ENCODE measurements at regions not wholly inside any gene's neighbourhood (a gene's known extent, or its start where the extent isn't known, plus 50 kb on each side); places are given as distances from the start of the nearest gene placed in this dataset.

GRCh38 chr3:146928421-146929059 is 323.4 kb upstream of the PLSCR5 start:
- WGBS, 3 donors, result 79 to 82% (median 81%) methylated on average over 7 of the region's 7 CpGs
- intact Hi-C loops (cut with DNase I), result no loop called here
- Histone ChIP-seq H3K27me3 (ENCODE audit: insufficient read depth in 3 of 3, low read length in 2 of 3) (no peaks in the 10 kb centered on the region), H3K36me3 (ENCODE audit: insufficient read depth in 1 of 2, low read depth in 1 of 2) (no peaks in the 10 kb centered on the region), H3K9me3 (no peaks in the 10 kb centered on the region), H3K27ac (no peak overlapping the region), H3K4me1 (no peaks in the 10 kb centered on the region), H3K4me3 (no peak overlapping the region)
- no peak for DNase-seq
- ATAC-seq, result no peak
- TF ChIP-seq, protein P1, sequence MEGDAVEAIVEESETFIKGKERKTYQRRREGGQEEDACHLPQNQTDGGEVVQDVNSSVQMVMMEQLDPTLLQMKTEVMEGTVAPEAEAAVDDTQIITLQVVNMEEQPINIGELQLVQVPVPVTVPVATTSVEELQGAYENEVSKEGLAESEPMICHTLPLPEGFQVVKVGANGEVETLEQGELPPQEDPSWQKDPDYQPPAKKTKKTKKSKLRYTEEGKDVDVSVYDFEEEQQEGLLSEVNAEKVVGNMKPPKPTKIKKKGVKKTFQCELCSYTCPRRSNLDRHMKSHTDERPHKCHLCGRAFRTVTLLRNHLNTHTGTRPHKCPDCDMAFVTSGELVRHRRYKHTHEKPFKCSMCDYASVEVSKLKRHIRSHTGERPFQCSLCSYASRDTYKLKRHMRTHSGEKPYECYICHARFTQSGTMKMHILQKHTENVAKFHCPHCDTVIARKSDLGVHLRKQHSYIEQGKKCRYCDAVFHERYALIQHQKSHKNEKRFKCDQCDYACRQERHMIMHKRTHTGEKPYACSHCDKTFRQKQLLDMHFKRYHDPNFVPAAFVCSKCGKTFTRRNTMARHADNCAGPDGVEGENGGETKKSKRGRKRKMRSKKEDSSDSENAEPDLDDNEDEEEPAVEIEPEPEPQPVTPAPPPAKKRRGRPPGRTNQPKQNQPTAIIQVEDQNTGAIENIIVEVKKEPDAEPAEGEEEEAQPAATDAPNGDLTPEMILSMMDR (IDR thresholded peaks at IDR 0.05), result no peak

DNA sequence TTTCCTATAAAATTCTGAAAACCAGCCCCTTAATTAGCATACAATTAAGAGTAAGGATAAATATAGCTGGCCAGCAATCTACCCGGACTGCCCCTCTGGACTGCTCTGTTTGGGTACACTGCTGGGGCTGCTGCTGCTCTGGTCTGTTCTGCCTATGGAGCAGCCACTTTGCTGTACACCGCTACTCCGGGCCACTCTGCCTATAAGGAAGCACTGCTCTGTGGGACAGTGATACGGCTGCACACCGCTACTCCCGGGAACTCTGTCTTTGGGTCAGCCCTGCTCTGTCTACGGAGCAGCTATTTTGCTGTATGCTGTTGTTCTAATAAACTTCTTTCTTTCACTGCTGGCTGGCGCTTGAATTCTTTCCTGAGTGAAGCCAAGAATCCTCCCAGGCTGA is 316.5 kb upstream of the PLSCR5 start:
- ATAC-seq, result no peak
- H3K36me3 ChIP-seq (ENCODE audit: insufficient read depth in 1 of 2, low read depth in 1 of 2), result no peaks in the 10 kb centered on the region
- H3K9me3 ChIP-seq, result no peaks in the 10 kb centered on the region
- 81 to 87% (median 86%) methylated on average over 8 of the region's 8 CpGs for WGBS, 3 donors
- intact Hi-C loops (cut with DNase I), result no loop called here
- H3K27ac ChIP-seq, result no peak overlapping the region
- H3K27me3 ChIP-seq (ENCODE audit: insufficient read depth in 3 of 3, low read length in 2 of 3), result no peaks in the 10 kb centered on the region
- TF ChIP-seq, protein P1 (IDR thresholded peaks at IDR 0.05), result no peak
- H3K4me1 ChIP-seq, result no peaks in the 10 kb centered on the region
- no peak overlapping the region for H3K4me3 ChIP-seq
- DNase-seq, result no peak

- 48 to 60% (median 54%) methylated on average over 2 of the region's 2 CpGs for WGBS, 3 donors
- Histone ChIP-seq H3K9me3 (no peaks in the 10 kb centered on the region), H3K4me1 (no peaks in the 10 kb centered on the region), H3K4me3 (no peak overlapping the region), H3K27ac (no peak overlapping the region), H3K36me3 (ENCODE audit: insufficient read depth in 1 of 2, low read depth in 1 of 2) (no peaks in the 10 kb centered on the region), H3K27me3 (ENCODE audit: insufficient read depth in 3 of 3, low read length in 2 of 3) (no peaks in the 10 kb centered on the region)
- DNase-seq, result no peak
- no peak for ATAC-seq
- TF ChIP-seq, protein P1 (IDR thresholded peaks at IDR 0.05), result no peak
- intact Hi-C loops (cut with DNase I), result no loop called here
These were observed 309.3 kb upstream of the PLSCR5 start for GRCh38 chr3:146914409-146914808.

- H3K27ac ChIP-seq, result no peak overlapping the region
- TF ChIP-seq, protein P1 (IDR thresholded peaks at IDR 0.05), result no peak
- H3K36me3 ChIP-seq (ENCODE audit: insufficient read depth in 1 of 2, low read depth in 1 of 2), result no peaks in the 10 kb centered on the region
- H3K4me1 ChIP-seq, result no peaks in the 10 kb centered on the region
- no peaks in the 10 kb centered on the region for H3K27me3 ChIP-seq (ENCODE audit: insufficient read depth in 3 of 3, low read length in 2 of 3)
- H3K9me3 ChIP-seq, result no peaks in the 10 kb centered on the region
- no peak overlapping the region for H3K4me3 ChIP-seq
- intact Hi-C loops (cut with DNase I), result no loop called here
- 32 to 42% (median 40%) methylated on average over 8 of the region's 8 CpGs for WGBS, 3 donors
- DNase-seq (no peak), ATAC-seq (no peak)
These were observed 307.3 kb upstream of the PLSCR5 start for GRCh38 chr3:146912241-146913015.

Measured in psoas muscle (tissue), 7 donors.